ENCODE measurements at regions not wholly inside any gene's neighbourhood (a gene's known extent, or its start where the extent isn't known, plus 50 kb on each side); places are given as distances from the start of the nearest gene placed in this dataset.

DNA sequence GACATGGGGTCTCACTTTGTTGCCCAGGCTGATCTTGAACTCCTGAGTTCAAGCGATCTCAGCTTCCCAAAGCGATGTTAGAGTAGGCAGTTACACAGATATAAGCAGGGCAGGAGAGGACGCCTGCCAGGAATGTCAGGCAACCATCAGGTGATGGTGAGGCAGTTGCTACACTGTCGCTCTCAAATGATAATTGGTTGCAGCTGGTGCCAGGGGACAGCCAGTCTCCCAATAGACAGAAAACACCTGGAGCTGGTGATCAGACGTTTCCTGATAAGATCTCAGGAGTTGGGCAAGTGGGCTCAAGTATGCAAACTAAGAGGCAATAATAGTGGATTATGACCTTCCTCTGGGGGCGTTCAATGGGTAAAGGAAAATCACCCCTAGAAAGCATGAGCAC lies 163.1 kb upstream of the RGPD4 start:
- TF ChIP-seq, protein P1, sequence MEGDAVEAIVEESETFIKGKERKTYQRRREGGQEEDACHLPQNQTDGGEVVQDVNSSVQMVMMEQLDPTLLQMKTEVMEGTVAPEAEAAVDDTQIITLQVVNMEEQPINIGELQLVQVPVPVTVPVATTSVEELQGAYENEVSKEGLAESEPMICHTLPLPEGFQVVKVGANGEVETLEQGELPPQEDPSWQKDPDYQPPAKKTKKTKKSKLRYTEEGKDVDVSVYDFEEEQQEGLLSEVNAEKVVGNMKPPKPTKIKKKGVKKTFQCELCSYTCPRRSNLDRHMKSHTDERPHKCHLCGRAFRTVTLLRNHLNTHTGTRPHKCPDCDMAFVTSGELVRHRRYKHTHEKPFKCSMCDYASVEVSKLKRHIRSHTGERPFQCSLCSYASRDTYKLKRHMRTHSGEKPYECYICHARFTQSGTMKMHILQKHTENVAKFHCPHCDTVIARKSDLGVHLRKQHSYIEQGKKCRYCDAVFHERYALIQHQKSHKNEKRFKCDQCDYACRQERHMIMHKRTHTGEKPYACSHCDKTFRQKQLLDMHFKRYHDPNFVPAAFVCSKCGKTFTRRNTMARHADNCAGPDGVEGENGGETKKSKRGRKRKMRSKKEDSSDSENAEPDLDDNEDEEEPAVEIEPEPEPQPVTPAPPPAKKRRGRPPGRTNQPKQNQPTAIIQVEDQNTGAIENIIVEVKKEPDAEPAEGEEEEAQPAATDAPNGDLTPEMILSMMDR (conservative IDR thresholded peaks at IDR 0.05; ENCODE audit: low read length): no peak
- TF ChIP-seq EZH2phosphoT487 (IDR thresholded peaks at IDR 0.05; ENCODE audit: borderline replicate concordance, low read depth, low read length): no peak
